ENCODE measurements at regions not wholly inside any gene's neighbourhood (a gene's known extent, or its start where the extent isn't known, plus 50 kb on each side); places are given as distances from the start of the nearest gene placed in this dataset.
A peak's percentile ranks its signal among the peaks of the same experiment; 100 is the strongest.

GRCh38 chr4:180870623-180871022, 1372.6 kb upstream of the TENM3 start:
- no peak for DNase-seq (ENCODE audit: low read depth)

GRCh38 chr4:180898305-180898704, 1344.9 kb upstream of the TENM3 start:
- DNase-seq (ENCODE audit: low read depth): no peak

DNA sequence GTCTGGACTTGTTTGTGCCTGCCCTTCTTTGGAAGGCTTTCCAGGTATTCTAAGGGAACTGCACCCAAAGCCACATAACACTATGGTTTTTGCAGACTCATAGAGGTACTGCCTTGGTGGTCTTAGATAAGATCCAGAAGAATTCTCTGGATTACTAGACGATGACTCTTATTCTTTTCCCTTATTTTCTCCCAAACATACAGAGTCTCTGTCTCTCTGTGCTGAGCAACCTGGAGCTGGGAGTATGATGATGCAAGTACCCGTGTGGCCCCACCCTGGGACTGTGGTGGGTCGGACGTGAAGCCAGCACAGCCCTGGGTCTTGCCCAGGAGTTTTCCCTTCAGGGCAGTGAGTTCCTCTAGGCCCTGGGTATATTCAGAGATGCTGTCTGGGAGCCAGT, 1342.4 kb upstream of the TENM3 start:
- no peak for DNase-seq (ENCODE audit: low read depth)

DNA sequence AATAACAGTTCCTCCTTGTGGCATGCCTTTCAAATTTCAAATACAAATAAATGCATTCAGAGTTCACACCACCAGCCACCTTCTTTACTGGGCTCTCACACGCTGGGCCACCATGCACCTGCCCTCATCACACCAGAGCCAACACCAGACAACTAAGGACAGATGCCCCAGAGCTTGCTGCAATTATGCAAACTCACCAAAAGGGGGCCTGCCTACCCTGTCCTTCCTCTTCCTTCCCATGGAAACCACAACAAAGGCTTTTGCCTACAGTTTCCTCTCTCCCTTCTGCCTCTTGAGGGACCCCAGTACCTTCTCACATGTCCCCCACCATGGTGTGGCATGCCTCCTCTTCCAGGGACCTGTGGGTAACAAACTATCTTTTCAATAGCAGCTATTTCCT, 1333.9 kb upstream of the TENM3 start:
- no peak for DNase-seq (ENCODE audit: low read depth)

- peak; percentile 23 for DNase-seq (ENCODE audit: low read depth)
Observed at GRCh38 chr4:180913750-180914149, 1329.5 kb upstream of the TENM3 start.

- DNase-seq (ENCODE audit: low read depth): no peak
Observed at GRCh38 chr4:180923486-180923885, 1319.7 kb upstream of the TENM3 start.

GRCh38 chr4:180925805-180926204, 1317.4 kb upstream of the TENM3 start:
- no peak for DNase-seq (ENCODE audit: low read depth)

GRCh38 chr4:180926277-180926676, 1316.9 kb upstream of the TENM3 start:
- DNase-seq (ENCODE audit: low read depth): no peak

- DNase-seq (ENCODE audit: low read depth): no peak
Observed at GRCh38 chr4:180932370-180933001, 1310.7 kb upstream of the TENM3 start.

- DNase-seq (ENCODE audit: low read depth): no peak
Observed at GRCh38 chr4:180937083-180937482, 1306.1 kb upstream of the TENM3 start.

GRCh38 chr4:180940680-180941079, 1302.5 kb upstream of the TENM3 start:
- DNase-seq (ENCODE audit: low read depth): no peak

- no peak for DNase-seq (ENCODE audit: low read depth)
Observed at GRCh38 chr4:180942367-180942916, 1300.8 kb upstream of the TENM3 start.

- no peak for DNase-seq (ENCODE audit: low read depth)
Observed at GRCh38 chr4:180946188-180946587, 1297.0 kb upstream of the TENM3 start.

DNA sequence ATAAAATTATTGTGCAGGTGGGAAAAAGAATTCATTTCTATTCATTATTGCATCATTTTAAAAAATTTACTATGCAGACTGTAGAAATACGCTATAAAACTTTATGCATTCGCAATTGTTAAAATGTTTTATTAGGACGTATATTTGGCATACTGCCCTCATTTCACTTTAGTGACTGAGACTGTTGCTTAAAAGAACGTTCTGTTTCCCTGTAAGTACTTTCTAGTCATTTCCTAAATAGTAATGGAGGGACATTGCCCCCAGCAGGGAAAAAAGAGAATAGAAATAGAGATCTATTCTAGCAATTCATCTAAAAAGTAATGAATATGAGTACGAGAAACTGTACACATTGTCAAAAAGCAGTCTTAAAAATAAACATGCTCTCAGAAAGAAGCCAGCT, 1295.8 kb upstream of the TENM3 start:
- no peak for DNase-seq (ENCODE audit: low read depth)

GRCh38 chr4:180949424-180950213, 1293.6 kb upstream of the TENM3 start:
- DNase-seq (ENCODE audit: low read depth): no peak

DNA sequence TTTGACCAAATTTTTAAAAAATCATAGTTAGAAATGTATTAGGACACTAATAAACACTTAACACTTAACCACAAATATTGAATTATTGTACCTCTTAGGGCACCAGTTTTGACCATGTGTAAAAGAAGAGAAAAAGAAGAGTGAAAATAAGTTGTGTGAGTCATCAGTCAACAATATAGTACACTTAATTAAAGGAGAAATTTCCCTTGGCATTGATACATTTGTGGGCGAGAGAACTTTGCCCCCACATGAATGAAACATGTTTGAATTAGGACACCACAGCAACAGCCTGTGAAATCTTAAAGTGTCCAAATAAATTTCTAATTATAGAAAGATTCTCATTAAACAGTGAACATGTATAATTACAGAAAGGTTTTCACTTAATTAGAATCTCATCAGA, 1292.8 kb upstream of the TENM3 start:
- no peak for DNase-seq (ENCODE audit: low read depth)

DNA sequence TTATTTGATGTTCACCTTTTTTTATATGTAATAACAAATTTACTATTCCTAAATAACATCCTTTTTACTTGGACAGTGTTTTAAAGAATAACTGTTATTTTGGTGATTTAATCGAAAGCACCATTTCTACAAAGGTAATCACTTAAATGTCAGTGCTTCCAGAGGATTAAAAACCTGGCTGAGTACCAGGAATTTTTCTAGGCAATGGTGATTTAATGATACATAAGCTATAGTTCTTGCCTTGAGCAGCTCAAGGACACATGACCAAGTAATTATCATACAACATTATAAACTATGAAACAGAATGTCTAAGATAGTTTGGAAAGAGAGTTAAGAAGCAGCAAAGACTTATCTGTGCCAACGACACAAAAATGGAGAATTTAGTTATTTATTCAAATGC, 1291.9 kb upstream of the TENM3 start:
- DNase-seq (ENCODE audit: low read depth): no peak

DNA sequence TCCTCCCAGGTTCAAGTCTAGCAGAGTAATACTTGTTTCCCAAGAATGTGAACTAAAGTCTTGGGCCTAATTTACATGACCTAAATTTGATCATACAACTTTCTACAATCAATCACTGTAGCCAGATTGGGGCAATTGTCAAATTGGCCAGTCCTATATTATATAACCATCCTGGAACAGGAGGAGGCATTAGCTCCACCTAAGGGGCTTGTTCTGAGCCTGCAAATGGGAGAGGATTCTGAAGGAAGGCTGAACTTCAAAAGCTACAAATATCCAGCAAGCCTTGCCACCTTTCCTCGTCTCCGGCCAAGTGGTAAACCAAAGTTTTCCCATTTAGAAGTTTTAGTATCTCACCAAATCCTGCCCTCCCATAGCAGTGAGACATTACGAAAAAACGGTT, 1289.6 kb upstream of the TENM3 start:
- DNase-seq (ENCODE audit: low read depth): no peak

DNA sequence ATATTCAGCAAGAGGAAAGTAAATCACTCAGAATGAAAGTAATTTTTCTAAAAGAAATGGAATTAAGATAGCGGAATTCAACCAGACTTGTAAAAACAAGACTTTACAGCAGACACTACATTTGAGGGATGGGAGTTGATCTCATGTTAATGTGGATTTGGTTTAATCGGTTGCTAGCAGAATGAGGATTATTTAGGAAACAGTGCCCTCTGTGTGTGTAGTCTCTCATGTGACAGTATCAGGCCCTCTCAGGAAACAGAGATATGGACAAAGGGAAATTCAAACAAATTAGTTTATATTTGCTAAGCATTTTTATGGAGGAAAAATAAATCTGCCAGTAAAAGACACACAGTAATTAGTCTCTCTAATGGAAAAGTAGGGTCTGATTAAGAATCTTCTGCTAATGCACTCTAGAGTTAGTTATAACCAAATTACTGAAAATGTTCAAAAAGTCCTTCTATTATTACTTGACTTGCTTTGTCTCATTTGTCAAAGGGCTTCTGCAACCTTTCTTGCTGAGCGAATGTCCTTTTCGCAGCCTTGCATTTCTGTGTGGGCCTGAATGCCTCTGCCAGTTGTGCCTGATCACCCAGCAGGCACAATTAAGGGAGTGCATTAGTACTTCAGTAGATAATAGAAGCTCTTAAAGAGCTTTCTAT, 1282.3 kb upstream of the TENM3 start:
- DNase-seq (ENCODE audit: low read depth): no peak

DNA sequence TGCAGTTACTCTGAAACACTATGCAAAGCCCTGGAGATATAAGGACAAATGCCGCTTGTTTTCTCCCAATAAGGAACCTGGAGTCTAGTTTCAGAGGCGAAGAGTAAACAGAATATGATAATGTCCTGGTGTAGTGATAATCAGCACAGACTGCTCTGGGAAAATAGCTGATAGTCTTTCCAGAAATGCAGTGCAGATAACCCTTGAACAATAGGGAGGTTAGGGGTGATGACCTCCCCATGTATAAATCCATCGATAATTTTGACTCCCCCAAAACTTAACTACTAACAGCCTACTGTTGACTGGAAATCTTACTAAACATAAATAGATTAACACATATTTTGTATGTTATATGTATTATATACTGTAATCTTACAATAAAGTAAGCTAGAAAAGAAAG, 1280.9 kb upstream of the TENM3 start:
- no peak for DNase-seq (ENCODE audit: low read depth)

DNA sequence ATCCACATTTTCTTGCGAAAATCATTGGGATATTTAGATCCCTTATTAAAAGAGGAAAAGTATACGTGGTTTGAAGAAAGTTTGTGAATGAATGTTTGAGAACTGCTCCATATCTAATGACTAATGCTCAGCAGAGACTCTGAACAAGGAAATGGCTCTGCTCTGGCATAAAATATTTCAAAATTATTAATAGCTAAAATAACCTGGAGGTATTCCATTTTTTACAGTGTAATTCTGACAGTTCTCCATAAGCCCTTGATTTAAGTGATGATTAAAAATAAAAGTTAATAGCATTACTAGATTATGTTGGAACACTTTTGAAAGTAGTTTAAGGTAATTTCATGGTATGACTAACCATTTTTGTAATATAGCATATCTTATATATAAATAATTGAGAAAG, 1276.9 kb upstream of the TENM3 start:
- no peak for DNase-seq (ENCODE audit: low read depth)

DNA sequence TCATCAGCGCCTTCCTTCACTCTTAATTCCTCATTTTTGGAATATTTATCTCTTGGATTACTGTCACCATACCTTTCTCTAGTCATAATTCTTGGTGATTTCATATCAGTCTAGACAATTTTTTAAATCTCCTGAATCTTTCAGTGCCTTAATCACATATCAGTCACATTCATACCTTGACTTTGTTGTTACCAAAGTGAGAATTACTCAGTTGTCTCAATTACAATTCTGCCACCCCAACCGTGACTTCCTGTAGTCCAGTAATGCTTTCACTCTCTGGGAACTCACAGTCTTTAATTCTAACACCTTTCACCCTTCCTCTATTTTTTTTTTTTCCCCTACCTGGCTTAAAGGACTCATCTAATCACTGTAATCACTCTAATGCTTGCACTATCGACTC, 1275.3 kb upstream of the TENM3 start:
- no peak for DNase-seq (ENCODE audit: low read depth)

GRCh38 chr4:180973894-180974293, 1269.3 kb upstream of the TENM3 start:
- no peak for DNase-seq (ENCODE audit: low read depth)

Measured in RPMI7951 (cell line).